Left lung (tissue), 4 donors: ENCODE measurements at regions not wholly inside any gene's neighbourhood (a gene's known extent, or its start where the extent isn't known, plus 50 kb on each side); places are given as distances from the start of the nearest gene placed in this dataset.
"Not testable (repeated sequence)": the region's sequence is repeated elsewhere in the genome, so short reads cannot be mapped to it uniquely, and the experiment has no call there.

ENCODE experiments used
- ATAC-seq: fragments of 200-7000 bp; cut with Tn5 transposase; one replicate; pipeline ENCODE4 v1.9.1; 2020; ENCODE audit warnings: moderate library complexity
- DNase-seq, 4 donors: peaks; one replicate each; pipeline ENCODE4 v3.0.0-alpha.2; 2013 to 2020
- H3K27ac ChIP-seq, 2 donors: fragments of 200-600 bp; sonication (generic) in 1 of 2; one replicate each; pipeline versions ENCODE4 v1.5.0 to v1.8.0; 2020 to 2021
- H3K27me3 ChIP-seq, 2 donors: fragments of 200-600 bp; sonication (generic) in 1 of 2; one replicate each; pipeline versions ENCODE4 v1.5.0 to v1.8.0; 2020 to 2021
- H3K36me3 ChIP-seq, 2 donors: fragments of 200-600 bp; sonication (generic) in 1 of 2; one replicate each; pipeline versions ENCODE4 v1.5.0 to v1.8.0; 2020 to 2021
- H3K4me1 ChIP-seq, 2 donors: fragments of 200-600 bp; one replicate each; pipeline ENCODE4 v1.8.0; 2021
- H3K4me3 ChIP-seq, 2 donors: fragments of 200-600 bp; sonication (generic) in 1 of 2; one replicate each; pipeline versions ENCODE4 v1.5.0 to v1.8.0; 2020 to 2021; ENCODE audit warnings: mild to moderate bottlenecking in 1 of 2
- H3K9me3 ChIP-seq, 2 donors: fragments of 200-600 bp; sonication (generic) in 1 of 2; one replicate each; pipeline versions ENCODE4 v1.5.0 to v1.8.0; 2020 to 2021
- CTCF ChIP-seq, 2 donors: fragments of 200-600 bp; sonication (generic) in 1 of 2; IDR thresholded peaks; one replicate each; pipeline versions ENCODE4 v1.5.0 to v1.8.0; 2021; ENCODE audit warnings: antibody characterized with exemption in 2 of 2
- intact Hi-C, 2 donors: fragments of 100-400 bp; cut with DNase I; formaldehyde crosslinking; loops; one replicate each; pipeline versions ENCODE4 v1.11.2 to v1.14.2; 2022
- donor health status: DM: no; HTN: yes; CAD: no.
- donor health status: DM: no; HTN: no; CAD: no.

- H3K36me3 ChIP-seq = no peaks in the 10 kb centered on the region
- no peak overlapping the region for H3K27ac ChIP-seq
- DNase-seq (no peak), ATAC-seq (no peak)
- H3K9me3 ChIP-seq = peaks cover 0 to 2% of the 10 kb centered on the region in 2 donors
- H3K27me3 ChIP-seq = no peaks in the 10 kb centered on the region
- intact Hi-C loops = no loop called here
- no peak overlapping the region for H3K4me3 ChIP-seq
- no peak for TF ChIP-seq CTCF (IDR thresholded peaks at IDR 0.05)
- H3K4me1 ChIP-seq = no peaks in the 10 kb centered on the region
These were observed 213.5 kb downstream of the MOXD1 start for GRCh38 chr6:132187816-132188215.

GRCh38 chr6:132184966-132185365 lies 216.3 kb downstream of the MOXD1 start:
- intact Hi-C loops, H3K36me3 ChIP-seq, H3K4me1 ChIP-seq, H3K27ac ChIP-seq, ATAC-seq, H3K4me3 ChIP-seq, H3K27me3 ChIP-seq, DNase-seq, H3K9me3 ChIP-seq: not testable (repeated sequence)

DNA sequence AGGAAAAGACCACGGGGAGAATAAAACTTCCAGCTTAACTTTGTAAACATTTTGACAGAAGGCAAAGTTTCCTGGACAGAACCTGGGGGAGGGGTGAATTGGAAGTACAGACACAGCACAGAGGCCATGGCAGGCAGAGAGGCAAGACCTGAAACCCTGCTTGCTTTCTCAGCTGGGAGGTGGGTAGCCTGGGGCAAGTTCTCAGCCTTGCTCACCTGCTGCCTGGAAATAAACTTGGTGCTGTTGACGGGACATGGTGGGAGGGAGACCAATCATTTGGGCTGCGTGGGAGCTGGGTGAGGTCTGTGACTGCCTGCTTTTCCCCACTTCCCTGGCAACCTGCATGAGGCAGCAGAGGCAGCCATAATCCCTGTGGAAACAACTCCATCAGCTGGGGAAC lies 221.3 kb downstream of the MOXD1 start:
- no peak for ATAC-seq
- intact Hi-C loops = no loop called here
- H3K27me3 ChIP-seq = no peaks in the 10 kb centered on the region

DNA sequence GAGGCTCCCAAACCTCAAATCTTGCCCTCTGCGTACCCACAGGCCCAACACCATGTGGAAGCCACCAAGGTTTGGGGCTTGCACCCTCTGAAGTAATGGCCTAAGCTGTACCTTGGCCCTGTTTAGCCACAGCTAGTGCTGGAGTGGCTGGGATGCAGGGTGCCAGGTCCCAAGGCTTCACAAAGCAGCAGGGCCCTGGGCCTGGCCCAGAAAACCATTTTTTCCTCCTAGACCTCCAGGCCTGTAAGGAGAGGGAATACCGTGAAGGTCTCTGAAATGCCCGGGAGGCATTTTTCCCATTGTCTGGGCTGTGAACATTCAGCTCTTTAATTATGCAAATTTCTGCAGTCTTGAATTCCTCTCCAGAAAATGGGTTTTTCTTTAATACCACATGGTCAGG lies 223.7 kb upstream of the CCN2 start:
- TF ChIP-seq CTCF (IDR thresholded peaks at IDR 0.05) = no peak
- H3K4me1 ChIP-seq = no peaks in the 10 kb centered on the region
- no peaks in the 10 kb centered on the region for H3K36me3 ChIP-seq
- DNase-seq (no peak), ATAC-seq (no peak)
- no peak overlapping the region for H3K27ac ChIP-seq
- peaks cover 0 to 34% of the 10 kb centered on the region in 2 donors for H3K9me3 ChIP-seq
- H3K27me3 ChIP-seq = no peaks in the 10 kb centered on the region
- intact Hi-C loops = no loop called here
- no peak overlapping the region for H3K4me3 ChIP-seq

More for the DNA sequence above, 221.3 kb downstream of the MOXD1 start:
- Histone ChIP-seq H3K9me3 (peaks cover 0 to 32% of the 10 kb centered on the region in 2 donors), H3K36me3 (no peaks in the 10 kb centered on the region), H3K4me3 (no peak overlapping the region), H3K27ac (no peak overlapping the region), H3K4me1 (no peaks in the 10 kb centered on the region)
- DNase-seq = no peak
- no peak for TF ChIP-seq CTCF (IDR thresholded peaks at IDR 0.05)

DNA sequence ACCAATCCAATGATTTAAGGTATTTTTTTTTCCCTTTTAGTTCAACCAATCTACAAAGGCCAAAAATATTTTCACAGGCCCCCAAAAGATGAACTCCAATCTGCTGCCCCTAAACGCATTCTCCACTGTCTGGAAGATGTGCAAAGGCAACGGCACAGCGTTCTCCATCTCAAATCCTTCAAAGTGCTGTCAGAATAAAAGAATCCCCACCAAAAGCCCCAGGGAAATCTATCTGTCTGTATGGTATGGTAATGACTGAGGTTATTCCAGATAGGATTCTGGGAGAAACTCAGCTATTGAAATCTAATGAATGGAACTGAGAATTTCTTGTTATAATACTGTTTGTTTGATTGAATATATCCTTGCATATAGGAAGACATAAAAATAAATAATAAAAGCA lies 217.8 kb upstream of the CCN2 start:
- ATAC-seq (no peak), DNase-seq (no peak)
- Histone ChIP-seq H3K36me3 (no peaks in the 10 kb centered on the region), H3K9me3 (no peaks in the 10 kb centered on the region), H3K4me3 (no peak overlapping the region), H3K4me1 (no peaks in the 10 kb centered on the region), H3K27me3 (no peaks in the 10 kb centered on the region), H3K27ac (no peak overlapping the region)
- intact Hi-C loops = no loop called here
- no peak for TF ChIP-seq CTCF (IDR thresholded peaks at IDR 0.05)
